ENCODE measurements at regions not wholly inside any gene's neighbourhood (a gene's known extent, or its start where the extent isn't known, plus 50 kb on each side); places are given as distances from the start of the nearest gene placed in this dataset.
"Not testable (repeated sequence)": the region's sequence is repeated elsewhere in the genome, so short reads cannot be mapped to it uniquely, and the experiment has no call there.

DNA sequence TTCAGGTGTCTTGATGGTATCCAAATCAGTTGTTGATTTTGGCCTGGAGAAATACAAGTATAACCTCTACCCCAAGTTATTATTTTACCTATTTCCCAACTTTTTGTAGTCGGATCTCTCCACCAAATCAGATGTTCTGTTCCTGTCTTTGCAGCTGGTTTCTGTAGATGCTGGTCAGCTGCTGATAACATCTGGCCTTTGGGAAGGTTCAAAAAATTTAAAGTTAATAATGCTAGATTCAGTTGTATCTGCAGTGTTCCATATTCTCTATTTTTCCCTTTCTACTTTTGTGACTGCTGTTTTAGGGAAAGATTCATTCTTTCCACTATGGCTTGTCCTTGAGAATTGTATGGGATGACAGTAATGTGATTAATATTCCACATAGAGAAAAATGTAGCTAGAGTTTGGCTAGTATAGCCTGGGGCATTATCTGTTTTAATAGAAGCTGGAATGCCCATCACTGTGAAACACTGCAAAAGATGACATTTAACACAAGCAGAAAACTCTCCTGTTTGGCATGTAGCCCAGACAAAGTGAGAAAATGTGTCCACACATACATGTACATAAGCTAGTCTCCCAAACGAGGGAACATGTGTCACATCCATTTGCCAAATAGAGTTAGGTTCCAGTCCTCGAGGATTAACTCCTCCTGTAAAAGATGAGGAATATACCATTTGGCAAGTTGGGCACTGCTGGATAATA, 99.2 kb downstream of the ZNF100 start:
- H3K27me3 ChIP-seq; H3K4me1 ChIP-seq; DNase-seq; H3K36me3 ChIP-seq; intact Hi-C loops (cut with DNase I; ENCODE audit: low total_unique reads); H3K27ac ChIP-seq; H3K4me3 ChIP-seq: not testable (repeated sequence)
- H3K9me3 ChIP-seq: peaks cover 0 to 30% (median 4%) of the 10 kb centered on the region in 4 donors
- WGBS, 5 donors: 38 to 61% (median 57%) methylated on average over 3 of the region's 3 CpGs

DNA sequence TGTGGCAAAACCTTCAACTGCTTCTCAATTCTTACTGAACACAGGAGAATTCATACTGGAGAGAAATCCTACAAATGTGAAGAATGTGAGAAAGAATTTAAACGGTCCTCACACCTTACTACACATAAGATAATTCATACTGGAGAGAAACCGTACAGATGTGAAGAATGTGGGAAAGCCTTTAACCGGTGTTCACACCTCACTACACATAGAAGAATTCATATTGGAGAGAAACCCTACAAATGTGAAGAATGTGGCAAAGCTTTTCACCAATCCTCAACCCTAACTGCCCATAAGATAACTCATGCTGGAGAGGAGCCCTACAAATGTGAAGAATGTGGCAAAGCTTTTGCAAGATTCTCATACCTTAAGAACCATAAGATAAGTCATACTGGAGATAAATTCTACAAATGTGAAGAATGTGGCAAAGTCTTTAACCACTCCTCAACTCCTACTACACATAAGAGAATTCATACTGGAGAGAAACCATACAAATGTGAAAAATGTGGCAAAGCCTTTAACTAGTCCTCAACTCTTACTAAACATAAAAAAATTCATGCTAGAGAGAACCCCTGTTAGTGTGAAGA, 111.7 kb downstream of the ZNF100 start:
- Histone ChIP-seq H3K36me3 (no peaks in the 10 kb centered on the region), H3K9me3 (peaks cover 0 to 38% (median 8%) of the 10 kb centered on the region in 4 donors), H3K27ac (no peak overlapping the region), H3K27me3 (no peaks in the 10 kb centered on the region), H3K4me1 (no peaks in the 10 kb centered on the region), H3K4me3 (no peak overlapping the region)
- no peak for TF ChIP-seq POLR2A (IDR thresholded peaks at IDR 0.05)
- TF ChIP-seq, protein P1, sequence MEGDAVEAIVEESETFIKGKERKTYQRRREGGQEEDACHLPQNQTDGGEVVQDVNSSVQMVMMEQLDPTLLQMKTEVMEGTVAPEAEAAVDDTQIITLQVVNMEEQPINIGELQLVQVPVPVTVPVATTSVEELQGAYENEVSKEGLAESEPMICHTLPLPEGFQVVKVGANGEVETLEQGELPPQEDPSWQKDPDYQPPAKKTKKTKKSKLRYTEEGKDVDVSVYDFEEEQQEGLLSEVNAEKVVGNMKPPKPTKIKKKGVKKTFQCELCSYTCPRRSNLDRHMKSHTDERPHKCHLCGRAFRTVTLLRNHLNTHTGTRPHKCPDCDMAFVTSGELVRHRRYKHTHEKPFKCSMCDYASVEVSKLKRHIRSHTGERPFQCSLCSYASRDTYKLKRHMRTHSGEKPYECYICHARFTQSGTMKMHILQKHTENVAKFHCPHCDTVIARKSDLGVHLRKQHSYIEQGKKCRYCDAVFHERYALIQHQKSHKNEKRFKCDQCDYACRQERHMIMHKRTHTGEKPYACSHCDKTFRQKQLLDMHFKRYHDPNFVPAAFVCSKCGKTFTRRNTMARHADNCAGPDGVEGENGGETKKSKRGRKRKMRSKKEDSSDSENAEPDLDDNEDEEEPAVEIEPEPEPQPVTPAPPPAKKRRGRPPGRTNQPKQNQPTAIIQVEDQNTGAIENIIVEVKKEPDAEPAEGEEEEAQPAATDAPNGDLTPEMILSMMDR (IDR thresholded peaks at IDR 0.05): no peak
- no peak for TF ChIP-seq EP300 (IDR thresholded peaks at IDR 0.05)
- no peak for TF ChIP-seq POLR2AphosphoS5 (IDR thresholded peaks at IDR 0.05)
- DNase-seq: no peak
- 65 to 83% (median 79%) methylated on average over 3 of the region's 3 CpGs for WGBS, 5 donors
- intact Hi-C loops (cut with DNase I; ENCODE audit: low total_unique reads): no loop called here

DNA sequence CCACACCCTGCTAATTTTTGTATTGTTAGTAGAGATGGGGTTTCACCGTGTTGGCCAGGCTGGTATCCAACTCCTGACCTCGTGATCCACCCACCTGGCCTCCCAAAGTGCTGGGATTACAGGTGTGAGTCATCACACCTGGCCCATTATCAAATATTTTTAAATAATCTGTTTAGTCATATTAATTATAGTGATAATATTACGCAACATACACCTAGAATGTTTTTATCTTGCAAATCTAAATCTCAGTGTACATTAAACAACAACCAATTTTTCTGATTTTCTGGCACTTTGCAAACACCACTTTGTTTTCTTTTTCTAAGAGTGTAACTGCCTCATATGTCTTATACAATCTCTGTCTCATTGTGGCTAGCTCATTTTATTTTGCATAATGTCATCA, 115.9 kb downstream of the ZNF100 start:
- 45 to 73% (median 58%) methylated on average over 3 of the region's 3 CpGs for WGBS, 5 donors
- H3K4me3 ChIP-seq; H3K36me3 ChIP-seq; H3K4me1 ChIP-seq; intact Hi-C loops (cut with DNase I; ENCODE audit: low total_unique reads); DNase-seq; H3K27me3 ChIP-seq; H3K27ac ChIP-seq: not testable (repeated sequence)
- H3K9me3 ChIP-seq: peaks cover 0 to 33% (median 7%) of the 10 kb centered on the region in 4 donors

DNA sequence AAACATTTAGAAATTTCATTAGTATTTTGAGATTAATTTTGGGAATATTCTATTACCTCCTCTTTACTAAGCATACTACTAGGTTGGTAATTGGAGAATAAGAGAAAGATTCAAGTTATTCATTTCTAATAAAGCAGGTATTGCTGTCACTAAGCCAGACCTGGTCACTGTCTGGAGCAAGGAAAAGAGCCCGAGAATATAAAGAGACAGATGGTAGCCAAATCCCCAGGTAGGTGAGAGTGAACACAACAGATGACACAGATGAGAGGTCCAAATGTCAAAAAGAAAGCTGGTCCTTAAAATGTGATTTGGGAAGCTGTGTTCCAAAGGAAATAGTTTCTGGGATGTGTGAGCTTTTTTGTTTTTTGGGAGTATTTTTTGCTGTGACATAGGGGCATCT, 128.6 kb downstream of the ZNF100 start:
- Histone ChIP-seq H3K36me3 (no peaks in the 10 kb centered on the region), H3K4me1 (no peaks in the 10 kb centered on the region), H3K9me3 (peaks cover 0 to 19% (median 0%) of the 10 kb centered on the region in 4 donors), H3K27ac (no peak overlapping the region), H3K27me3 (no peaks in the 10 kb centered on the region), H3K4me3 (no peak overlapping the region)
- no peak for DNase-seq
- intact Hi-C loops (cut with DNase I; ENCODE audit: low total_unique reads): no loop called here
- WGBS, 5 donors: 75 to 95% (median 84%) methylated on average over 1 of the region's 1 CpG
- TF ChIP-seq POLR2A (IDR thresholded peaks at IDR 0.05): no peak

DNA sequence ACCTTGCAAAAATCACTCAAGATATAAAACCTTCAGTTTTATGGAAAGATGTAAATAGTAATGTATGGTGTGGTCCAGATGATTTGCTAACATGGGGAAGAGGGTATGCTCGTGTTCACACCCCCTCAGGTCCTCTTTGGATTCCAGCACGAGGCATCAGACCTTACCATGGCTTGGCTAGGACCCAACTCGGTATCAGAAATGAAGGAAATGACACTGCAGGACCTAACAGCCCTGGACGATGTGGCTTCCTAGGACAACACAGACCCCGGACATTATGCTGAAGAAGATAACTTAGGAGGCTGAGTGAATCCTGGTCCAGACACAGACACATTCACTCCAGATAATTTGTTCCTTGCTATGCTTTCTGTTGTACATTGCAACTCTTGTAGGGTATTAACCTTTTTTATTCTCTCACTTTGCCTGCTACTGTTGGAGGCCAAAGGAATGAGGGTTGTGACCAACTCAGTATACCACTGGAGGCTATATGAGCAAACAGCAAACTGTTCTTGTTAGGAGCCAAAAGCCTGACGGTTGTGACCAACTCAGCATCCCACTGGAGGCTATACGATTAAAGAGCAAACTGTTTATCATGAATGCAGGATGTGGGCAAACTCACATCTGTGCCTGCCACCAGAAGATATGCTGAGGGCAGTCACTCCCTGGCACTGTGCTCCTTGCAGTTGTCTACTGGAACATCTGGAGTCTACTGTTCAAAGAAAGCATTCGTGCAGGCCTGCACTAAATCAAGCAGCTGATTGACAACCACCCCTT, 121.7 kb downstream of the ZNF429 start:
- H3K9me3 ChIP-seq: peaks cover 0 to 46% (median 2%) of the 10 kb centered on the region in 4 donors
- no peaks in the 10 kb centered on the region for H3K27me3 ChIP-seq
- 69 to 79% (median 74%) methylated on average over 8 of the region's 8 CpGs for WGBS, 5 donors
- TF ChIP-seq, protein P1 (IDR thresholded peaks at IDR 0.05): no peak
- no peak for TF ChIP-seq POLR2A (IDR thresholded peaks at IDR 0.05)
- no peak for TF ChIP-seq POLR2AphosphoS5 (IDR thresholded peaks at IDR 0.05)
- TF ChIP-seq EP300 (IDR thresholded peaks at IDR 0.05): no peak
- H3K36me3 ChIP-seq: no peaks in the 10 kb centered on the region
- no peak overlapping the region for H3K4me3 ChIP-seq
- H3K27ac ChIP-seq: no peak overlapping the region
- H3K4me1 ChIP-seq: no peaks in the 10 kb centered on the region
- intact Hi-C loops (cut with DNase I; ENCODE audit: low total_unique reads): no loop called here
- DNase-seq: no peak
